Trophoblast cell (in vitro differentiated cells and primary cell): ENCODE measurements at regions not wholly inside any gene's neighbourhood (a gene's known extent, or its start where the extent isn't known, plus 50 kb on each side); places are given as distances from the start of the nearest gene placed in this dataset.
A peak's percentile ranks its signal among the peaks of the same experiment; 100 is the strongest.

Source experiments
- DNase-seq, 2 donors: peaks; one replicate each; pipeline ENCODE4 v3.0.0-alpha.2; 2016
- H2AFZ ChIP-seq: 2 replicates; pipeline ENCODE4 v1.6.1; 2013; ENCODE audit warnings: low read length, moderate library complexity, mild to moderate bottlenecking; ENCODE audit not compliant: insufficient read depth, poor library complexity
- H2AK5ac ChIP-seq: 2 replicates; pipeline ENCODE4 v1.6.1; 2013; ENCODE audit warnings: mild to moderate bottlenecking, low read length
- H2BK120ac ChIP-seq: 2 replicates; pipeline ENCODE4 v1.6.1; 2013; ENCODE audit warnings: low read length, mild to moderate bottlenecking, moderate library complexity; ENCODE audit not compliant: insufficient read depth, poor library complexity
- H2BK12ac ChIP-seq: 2 replicates; pipeline ENCODE4 v1.6.1; 2013; ENCODE audit warnings: mild to moderate bottlenecking, low read length, moderate library complexity
- H2BK5ac ChIP-seq: 2 replicates; pipeline ENCODE4 v1.6.1; 2013; ENCODE audit warnings: low read length, low read depth, moderate library complexity, mild to moderate bottlenecking; ENCODE audit not compliant: poor library complexity
- H3K14ac ChIP-seq: 2 replicates; pipeline ENCODE4 v1.6.1; 2013; ENCODE audit warnings: mild to moderate bottlenecking, low read length
- H3K18ac ChIP-seq: 2 replicates; pipeline ENCODE4 v1.6.1; 2013; ENCODE audit warnings: mild to moderate bottlenecking, low read length
- H3K23ac ChIP-seq: 2 replicates; pipeline ENCODE4 v1.6.1; 2013; ENCODE audit warnings: low read length
- H3K27ac ChIP-seq: 2 replicates; pipeline ENCODE4 v1.5.1; 2013; ENCODE audit warnings: low read depth, mild to moderate bottlenecking, inconsistent platforms, low read length, moderate library complexity
- H3K27me3 ChIP-seq: 2 replicates; pipeline ENCODE4 v1.6.1; 2013; ENCODE audit warnings: inconsistent platforms, mild to moderate bottlenecking, low read length, moderate library complexity; ENCODE audit not compliant: insufficient read depth
- H3K36me3 ChIP-seq, 2 experiments: 1 replicate in 1 of 2; 2 replicates in 1 of 2; pipeline ENCODE4 v1.6.1; 2013; ENCODE audit warnings: low read length in 2 of 2, mild to moderate bottlenecking in 2 of 2, moderate library complexity in 1 of 2; ENCODE audit not compliant: insufficient read depth in 2 of 2, control insufficient read depth in 1 of 2
- H3K4ac ChIP-seq: 2 replicates; pipeline ENCODE4 v1.6.1; 2013; ENCODE audit warnings: low read depth, mild to moderate bottlenecking, low read length, moderate library complexity
- H3K4me1 ChIP-seq, 2 experiments: 1 replicate in 1 of 2; 2 replicates in 1 of 2; pipeline ENCODE4 v1.6.1; 2013; ENCODE audit warnings: low read length in 2 of 2, mild to moderate bottlenecking in 2 of 2, moderate library complexity in 1 of 2; ENCODE audit not compliant: insufficient read depth in 2 of 2, control insufficient read depth in 1 of 2
- H3K4me2 ChIP-seq: 2 replicates; pipeline ENCODE4 v1.6.1; 2013; ENCODE audit warnings: inconsistent platforms, mild to moderate bottlenecking, low read length, moderate library complexity
- H3K4me3 ChIP-seq: 2 replicates; pipeline ENCODE4 v1.5.1; 2013; ENCODE audit warnings: mild to moderate bottlenecking, low read depth, low read length, inconsistent platforms
- H3K79me1 ChIP-seq: one replicate; pipeline ENCODE4 v1.6.1; 2013; ENCODE audit warnings: low read length
- H3K79me2 ChIP-seq: 2 replicates; pipeline ENCODE4 v1.6.1; 2013; ENCODE audit warnings: low read length, mild to moderate bottlenecking; ENCODE audit not compliant: control insufficient read depth, insufficient read depth, poor library complexity
- H3K9ac ChIP-seq: 2 replicates; pipeline ENCODE4 v1.6.1; 2013; ENCODE audit warnings: mild to moderate bottlenecking, low read length
- H3K9me3 ChIP-seq: 2 replicates; pipeline ENCODE4 v1.6.1; 2013; ENCODE audit warnings: low read depth, mild to moderate bottlenecking, control low read depth, inconsistent platforms, low read length; ENCODE audit not compliant: insufficient read depth
- H4K12ac ChIP-seq: 2 replicates; pipeline ENCODE4 v1.6.1; 2013; ENCODE audit warnings: low read depth, mild to moderate bottlenecking, low read length, moderate library complexity
- H4K8ac ChIP-seq: 2 replicates; pipeline ENCODE4 v1.6.1; 2013; ENCODE audit warnings: low read depth, mild to moderate bottlenecking, low read length, moderate library complexity
- H4K91ac ChIP-seq: one replicate; pipeline ENCODE4 v1.6.1; 2013; ENCODE audit warnings: low read depth, mild to moderate bottlenecking, low read length, moderate library complexity
- WGBS: extraction: QIAGEN DNeasy Blood & Tissue Kit; methylation state at CpG from one replicate; pipeline ENCODE4 v1.1.7; 2013; ENCODE audit warnings: missing lambda C conversion rate; ENCODE audit not compliant: insufficient read length, insufficient coverage; ENCODE audit errors: extremely low coverage; 5-methylcytosine and 5-hydroxymethylcytosine counted together

GRCh38 chr1:172760121-172760520 lies 101.2 kb downstream of the FASLG start:
- no peak overlapping the region for H3K4ac ChIP-seq
- no peaks in the 10 kb centered on the region for H3K36me3 ChIP-seq
- H3K23ac ChIP-seq: no peak overlapping the region
- no peak overlapping the region for H2BK5ac ChIP-seq
- H2AFZ ChIP-seq: no peak overlapping the region
- no peaks in the 10 kb centered on the region for H3K4me1 ChIP-seq
- no peak overlapping the region for H3K27ac ChIP-seq
- no peak overlapping the region for H2BK120ac ChIP-seq
- WGBS: no CpG with 5 or more reads among the region's 3 CpGs
- H3K79me1 ChIP-seq: no peaks in the 10 kb centered on the region
- no peaks in the 10 kb centered on the region for H3K9me3 ChIP-seq
- no peak overlapping the region for H4K8ac ChIP-seq
- H3K14ac ChIP-seq: no peak overlapping the region
- no peak overlapping the region for H4K91ac ChIP-seq
- H3K4me3 ChIP-seq: no peak overlapping the region
- H4K12ac ChIP-seq: no peak overlapping the region
- DNase-seq: peak; percentile 13 to 71
- H3K27me3 ChIP-seq: no peaks in the 10 kb centered on the region
- H2BK12ac ChIP-seq: no peak overlapping the region
- H2AK5ac ChIP-seq: no peak overlapping the region
- H3K18ac ChIP-seq: no peak overlapping the region
- no peak overlapping the region for H3K9ac ChIP-seq
- H3K79me2 ChIP-seq: no peaks in the 10 kb centered on the region
- no peak overlapping the region for H3K4me2 ChIP-seq

- Histone ChIP-seq H4K8ac (no peak overlapping the region), H3K14ac (no peak overlapping the region)
- WGBS: no CpG with 5 or more reads among the region's 3 CpGs
These were observed 102.9 kb downstream of the FASLG start for GRCh38 chr1:172761581-172762486.

DNA sequence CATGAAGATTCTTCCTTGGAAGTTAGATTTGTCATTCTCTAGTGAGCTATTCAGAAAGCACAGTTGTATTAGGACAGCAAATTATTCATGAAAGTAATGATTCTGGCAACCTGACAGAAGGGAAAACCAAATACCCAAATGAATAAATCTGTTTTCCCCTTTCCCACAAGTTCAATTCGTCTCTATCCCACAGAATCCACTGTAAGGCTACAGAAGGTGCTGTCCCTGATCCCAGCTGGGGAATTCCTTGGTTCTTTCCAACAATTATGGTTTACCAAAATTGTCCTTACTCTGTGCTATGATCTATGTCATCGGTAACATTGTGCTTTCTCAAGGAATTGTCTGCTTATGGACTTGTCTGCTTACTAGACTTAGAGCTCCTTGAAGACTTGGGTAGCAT lies 104.2 kb downstream of the FASLG start:
- no peaks in the 10 kb centered on the region for H3K27me3 ChIP-seq
- H2BK12ac ChIP-seq: no peak overlapping the region
- H3K4ac ChIP-seq: no peak overlapping the region
- H3K79me1 ChIP-seq: no peaks in the 10 kb centered on the region
- no peaks in the 10 kb centered on the region for H3K36me3 ChIP-seq
- no peaks in the 10 kb centered on the region for H3K9me3 ChIP-seq
- no peak overlapping the region for H3K14ac ChIP-seq
- H2AFZ ChIP-seq: no peak overlapping the region
- H4K12ac ChIP-seq: no peak overlapping the region
- no peak overlapping the region for H3K27ac ChIP-seq
- no CpG with 5 or more reads among the region's 2 CpGs for WGBS
- H4K8ac ChIP-seq: no peak overlapping the region
- H2BK120ac ChIP-seq: no peak overlapping the region
- no peaks in the 10 kb centered on the region for H3K4me1 ChIP-seq
- no peak overlapping the region for H3K18ac ChIP-seq
- no peak overlapping the region for H3K4me2 ChIP-seq
- H2AK5ac ChIP-seq: no peak overlapping the region
- H3K9ac ChIP-seq: no peak overlapping the region
- H3K79me2 ChIP-seq: no peaks in the 10 kb centered on the region
- H2BK5ac ChIP-seq: no peak overlapping the region
- DNase-seq: no peak
- H3K23ac ChIP-seq: no peak overlapping the region
- H4K91ac ChIP-seq: no peak overlapping the region
- H3K4me3 ChIP-seq: no peak overlapping the region

More at GRCh38 chr1:172761581-172762486, 102.9 kb downstream of the FASLG start:
- Histone ChIP-seq H3K4me2 (no peak overlapping the region), H3K9me3 (no peaks in the 10 kb centered on the region), H3K79me1 (no peaks in the 10 kb centered on the region), H2BK12ac (no peak overlapping the region), H3K27me3 (no peaks in the 10 kb centered on the region), H3K27ac (no peak overlapping the region), H4K12ac (no peak overlapping the region), H2BK5ac (no peak overlapping the region), H3K79me2 (no peaks in the 10 kb centered on the region), H3K23ac (no peak overlapping the region), H3K18ac (no peak overlapping the region), H3K4me1 (no peaks in the 10 kb centered on the region), H3K4me3 (no peak overlapping the region), H3K9ac (no peak overlapping the region), H2AFZ (no peak overlapping the region), H3K4ac (no peak overlapping the region), H2AK5ac (no peak overlapping the region), H3K36me3 (no peaks in the 10 kb centered on the region), H4K91ac (no peak overlapping the region), H2BK120ac (no peak overlapping the region)
- DNase-seq: peak; percentile 15 to 89

GRCh38 chr1:172764378-172764777 lies 105.5 kb downstream of the FASLG start:
- Histone ChIP-seq H3K4me1 (no peaks in the 10 kb centered on the region), H2BK120ac (no peak overlapping the region), H3K79me2 (no peaks in the 10 kb centered on the region), H4K8ac (no peak overlapping the region), H3K27me3 (no peaks in the 10 kb centered on the region), H2BK12ac (no peak overlapping the region), H3K4me3 (no peak overlapping the region), H4K12ac (no peak overlapping the region), H2AK5ac (no peak overlapping the region), H3K27ac (no peak overlapping the region), H3K18ac (no peak overlapping the region), H2AFZ (no peak overlapping the region), H3K36me3 (no peaks in the 10 kb centered on the region), H3K9ac (no peak overlapping the region), H3K4ac (no peak overlapping the region), H4K91ac (no peak overlapping the region), H2BK5ac (no peak overlapping the region), H3K9me3 (no peaks in the 10 kb centered on the region), H3K14ac (no peak overlapping the region), H3K79me1 (no peaks in the 10 kb centered on the region), H3K23ac (no peak overlapping the region), H3K4me2 (no peak overlapping the region)
- no peak for DNase-seq
- WGBS: no CpG with 5 or more reads among the region's 3 CpGs
